ENCODE measurements at regions not wholly inside any gene's neighbourhood (a gene's known extent, or its start where the extent isn't known, plus 50 kb on each side); places are given as distances from the start of the nearest gene placed in this dataset.
"Not testable (repeated sequence)": the region's sequence is repeated elsewhere in the genome, so short reads cannot be mapped to it uniquely, and the experiment has no call there.

DNA sequence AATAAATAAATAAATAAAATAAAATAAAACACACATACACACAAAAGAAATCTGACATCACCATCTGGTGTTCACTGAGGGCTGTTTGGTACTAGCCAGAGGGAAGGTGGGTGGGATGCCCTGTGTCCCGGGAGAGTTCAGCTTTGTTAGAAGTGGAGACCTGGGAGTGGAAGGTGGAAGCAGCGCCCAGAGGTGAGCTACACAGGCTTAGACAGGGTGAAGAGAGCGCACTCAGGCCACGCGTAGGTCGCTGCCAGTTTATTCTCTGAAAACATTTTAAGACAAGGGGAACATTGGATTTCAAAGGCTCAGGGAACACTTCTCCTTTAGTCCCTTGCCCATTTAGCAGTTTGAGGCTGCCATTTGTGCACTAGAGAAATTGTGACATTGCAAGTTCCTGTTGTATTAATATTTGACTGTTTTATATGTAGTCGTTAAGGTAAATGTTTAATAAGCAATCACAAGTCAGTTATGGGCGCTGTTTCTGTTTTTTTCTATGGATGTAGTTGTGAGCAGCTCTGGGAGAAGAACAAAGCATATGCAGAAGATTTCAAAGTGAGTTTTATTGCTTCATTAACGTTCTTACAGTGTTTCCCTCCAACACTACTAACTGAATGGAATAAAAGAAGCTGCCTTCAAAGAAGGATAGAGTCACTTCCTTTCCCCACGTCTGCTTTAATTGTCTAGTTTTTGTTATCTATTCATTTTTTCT lies 405.5 kb upstream of the NR3C2 start:
- no peak for DNase-seq (ENCODE audit: low spot score)
- in situ Hi-C loops (cut with HindIII; ENCODE audit: low sequenced_read_pairs), result no loop called here

GRCh38 chr4:148845609-148846008 lies 403.4 kb upstream of the NR3C2 start:
- in situ Hi-C loops (cut with HindIII; ENCODE audit: low sequenced_read_pairs), result no loop called here
- no peak for DNase-seq (ENCODE audit: low spot score)

GRCh38 chr4:148843625-148844024 lies 401.4 kb upstream of the NR3C2 start:
- no peak for DNase-seq (ENCODE audit: low spot score)
- in situ Hi-C loops (cut with HindIII; ENCODE audit: low sequenced_read_pairs), result no loop called here

GRCh38 chr4:148842843-148843242 lies 400.6 kb upstream of the NR3C2 start:
- in situ Hi-C loops (cut with HindIII; ENCODE audit: low sequenced_read_pairs), result no loop called here

GRCh38 chr4:148837571-148837970 lies 395.4 kb upstream of the NR3C2 start:
- in situ Hi-C loops (cut with HindIII; ENCODE audit: low sequenced_read_pairs); DNase-seq (ENCODE audit: low spot score): not testable (repeated sequence)

More at GRCh38 chr4:148842843-148843242, 400.6 kb upstream of the NR3C2 start:
- DNase-seq (ENCODE audit: low spot score), result no peak

DNA sequence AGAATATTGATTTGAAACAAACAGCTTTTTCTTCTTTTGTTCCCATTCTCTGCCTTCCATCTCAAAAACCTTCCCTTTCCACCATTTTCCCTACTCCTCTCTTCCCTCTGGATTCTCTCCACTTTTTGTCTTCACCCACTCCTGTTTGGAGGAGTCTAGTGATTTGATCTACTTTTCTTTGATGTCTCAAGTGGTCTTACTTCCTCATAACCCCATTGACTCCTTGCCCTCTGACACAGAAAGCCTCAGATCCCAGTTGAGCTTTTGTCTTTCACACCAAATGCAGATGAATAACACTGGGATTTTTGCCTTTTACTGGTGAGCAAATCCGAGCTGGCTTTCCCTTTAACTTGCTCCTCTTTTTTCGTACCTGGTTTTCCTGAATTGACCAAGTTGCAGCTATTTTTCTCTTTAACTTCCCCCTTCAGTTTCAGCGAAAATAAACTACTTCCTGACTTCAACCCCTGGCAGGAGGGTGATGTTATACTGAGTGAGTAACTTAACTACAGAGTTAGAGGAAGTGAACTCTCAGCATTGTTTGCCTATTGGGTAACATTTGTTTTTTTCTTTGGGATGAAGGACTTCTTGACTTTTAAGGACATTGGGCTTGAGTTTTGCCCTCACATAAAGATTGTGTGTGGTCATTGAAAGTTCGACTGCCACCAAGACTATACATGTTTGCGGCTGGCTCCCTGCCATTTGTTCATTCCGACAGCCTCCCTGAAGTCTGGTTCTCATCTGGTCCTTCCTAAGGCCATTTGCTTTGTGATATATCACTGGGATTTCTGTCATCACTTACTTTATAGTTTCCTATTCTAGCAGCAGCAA lies 392.8 kb upstream of the NR3C2 start:
- DNase-seq (ENCODE audit: low spot score), result no peak
- in situ Hi-C loops (cut with HindIII; ENCODE audit: low sequenced_read_pairs), result no loop called here

DNA sequence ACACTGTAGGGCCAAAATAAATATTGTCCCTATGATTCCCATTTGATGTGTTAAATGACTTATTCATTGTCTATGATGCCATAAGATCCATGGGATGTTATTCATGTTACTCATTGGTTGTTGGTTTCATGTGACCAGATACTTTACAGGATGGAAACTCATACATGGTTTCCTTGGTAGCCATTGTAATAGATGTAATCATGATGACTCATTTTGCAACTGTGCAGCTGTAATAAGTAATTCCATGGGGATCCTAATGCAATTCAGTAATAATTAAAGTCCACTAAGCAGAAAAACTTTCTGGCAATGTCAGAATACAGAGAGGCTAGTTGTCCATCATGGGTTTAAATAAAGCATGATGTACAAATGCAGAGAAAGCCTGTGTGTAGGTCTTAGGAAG lies 389.7 kb upstream of the NR3C2 start:
- in situ Hi-C loops (cut with HindIII; ENCODE audit: low sequenced_read_pairs), result no loop called here
- no peak for DNase-seq (ENCODE audit: low spot score)

DNA sequence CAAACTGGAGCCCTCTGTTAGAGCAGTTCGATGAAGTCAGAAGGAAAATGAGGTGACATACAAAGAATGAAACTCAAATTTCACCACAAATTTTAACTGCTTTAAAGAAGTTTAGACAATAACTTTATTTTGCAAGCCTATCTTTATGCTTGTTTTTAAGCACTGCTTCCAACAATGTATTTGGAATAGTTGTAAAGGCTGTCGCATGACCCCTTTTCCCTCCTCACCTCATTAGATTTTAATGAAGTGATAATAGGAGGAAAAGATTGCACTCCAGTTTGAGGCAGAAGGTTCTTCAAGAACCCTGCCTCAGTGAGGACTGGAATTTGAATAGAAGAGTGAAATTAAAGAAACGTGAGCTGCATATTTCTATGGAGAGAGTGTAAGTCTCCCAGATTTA lies 386.1 kb upstream of the NR3C2 start:
- DNase-seq (ENCODE audit: low spot score), result no peak
- in situ Hi-C loops (cut with HindIII; ENCODE audit: low sequenced_read_pairs), result no loop called here

- no peak for DNase-seq (ENCODE audit: low spot score)
- in situ Hi-C loops (cut with HindIII; ENCODE audit: low sequenced_read_pairs), result no loop called here
These were observed 385.6 kb upstream of the NR3C2 start for GRCh38 chr4:148827781-148828180.

- in situ Hi-C loops (cut with HindIII; ENCODE audit: low sequenced_read_pairs), result no loop called here
- DNase-seq (ENCODE audit: low spot score), result no peak
These were observed 381.2 kb upstream of the NR3C2 start for GRCh38 chr4:148823419-148823769.

GRCh38 chr4:148822572-148823418 lies 380.6 kb upstream of the NR3C2 start:
- DNase-seq (ENCODE audit: low spot score), result no peak
- in situ Hi-C loops (cut with HindIII; ENCODE audit: low sequenced_read_pairs), result no loop called here

DNA sequence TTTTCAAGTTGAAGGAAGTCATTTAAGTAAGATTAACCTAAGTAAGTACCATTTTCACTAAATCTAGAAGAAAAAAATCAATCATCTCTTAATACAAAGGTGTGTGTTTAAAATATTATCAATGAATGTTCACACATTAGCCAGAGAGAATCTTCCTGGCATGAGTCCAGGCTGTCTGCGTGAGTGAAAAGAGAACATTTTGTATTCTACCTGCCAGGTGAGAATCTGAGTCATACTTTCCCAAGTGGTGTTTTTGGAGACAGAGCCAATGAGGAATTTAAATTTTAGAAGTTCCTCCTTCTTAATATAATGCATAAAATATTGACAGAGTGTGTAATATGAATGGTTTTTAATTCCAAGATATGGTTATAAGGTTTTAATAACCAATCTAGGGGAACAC lies 371.8 kb upstream of the NR3C2 start:
- no peak for DNase-seq (ENCODE audit: low spot score)
- in situ Hi-C loops (cut with HindIII; ENCODE audit: low sequenced_read_pairs), result no loop called here

DNA sequence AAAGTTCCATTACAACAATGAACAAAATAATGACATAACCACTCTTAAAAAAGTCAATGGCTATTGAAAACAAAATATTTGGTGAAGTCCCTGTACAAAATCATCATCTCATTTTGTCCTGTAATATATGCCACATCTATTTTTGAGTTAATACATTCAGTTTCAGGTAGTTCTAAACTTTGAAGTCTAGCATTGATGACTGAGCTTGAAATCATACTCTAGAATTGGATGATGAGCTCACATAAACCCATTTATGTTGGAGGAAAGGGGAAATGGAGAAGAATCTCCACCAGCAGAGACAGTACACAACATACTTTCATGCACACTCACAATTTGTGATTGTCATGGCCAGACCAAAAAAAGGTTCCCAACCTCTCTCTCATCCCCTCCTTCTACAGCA lies 371.1 kb upstream of the NR3C2 start:
- in situ Hi-C loops (cut with HindIII; ENCODE audit: low sequenced_read_pairs), result no loop called here

DNA sequence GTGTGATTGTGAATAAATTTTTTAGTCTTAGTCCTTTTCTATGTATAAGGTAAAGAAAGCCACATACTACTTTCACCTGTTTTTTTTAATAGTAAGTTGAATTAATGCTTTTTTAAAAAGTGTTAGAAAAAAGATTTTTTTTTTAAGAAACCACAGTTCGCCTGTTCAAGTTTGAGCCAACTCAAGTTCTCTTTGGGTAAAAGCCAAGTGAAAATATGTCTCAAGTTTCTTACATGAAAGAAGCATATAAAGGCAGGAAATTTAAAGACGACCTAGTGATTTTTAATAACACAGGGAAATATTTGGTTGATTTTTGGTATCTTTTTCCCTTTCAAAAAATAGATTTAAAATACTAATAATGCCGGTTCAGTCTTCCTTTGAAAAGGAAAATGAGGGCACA lies 369.9 kb upstream of the NR3C2 start:
- DNase-seq (ENCODE audit: low spot score), result no peak
- in situ Hi-C loops (cut with HindIII; ENCODE audit: low sequenced_read_pairs), result no loop called here

More for the DNA sequence above, 371.1 kb upstream of the NR3C2 start:
- no peak for DNase-seq (ENCODE audit: low spot score)

- DNase-seq (ENCODE audit: low spot score), result no peak
- in situ Hi-C loops (cut with HindIII; ENCODE audit: low sequenced_read_pairs), result no loop called here
These were observed 368.2 kb upstream of the NR3C2 start for GRCh38 chr4:148810461-148810860.

- DNase-seq (ENCODE audit: low spot score), result no peak
- in situ Hi-C loops (cut with HindIII; ENCODE audit: low sequenced_read_pairs), result no loop called here
These were observed 366.2 kb upstream of the NR3C2 start for GRCh38 chr4:148808416-148808815.

- in situ Hi-C loops (cut with HindIII; ENCODE audit: low sequenced_read_pairs), result no loop called here
- DNase-seq (ENCODE audit: low spot score), result no peak
These were observed 358.7 kb upstream of the NR3C2 start for GRCh38 chr4:148800940-148801339.

- in situ Hi-C loops (cut with HindIII; ENCODE audit: low sequenced_read_pairs), result no loop called here
- no peak for DNase-seq (ENCODE audit: low spot score)
These were observed 358.2 kb upstream of the NR3C2 start for GRCh38 chr4:148800336-148800885.

GRCh38 chr4:148795156-148795864 lies 353.1 kb upstream of the NR3C2 start:
- in situ Hi-C loops (cut with HindIII; ENCODE audit: low sequenced_read_pairs), result no loop called here
- no peak for DNase-seq (ENCODE audit: low spot score)
